ENCODE measurements at regions not wholly inside any gene's neighbourhood (a gene's known extent, or its start where the extent isn't known, plus 50 kb on each side); places are given as distances from the start of the nearest gene placed in this dataset.

GRCh38 chr1:88284666-88285366, 399.3 kb upstream of the PKN2 start:
- Histone ChIP-seq H3K36me3 (replicated peaks) (no peaks in the 10 kb centered on the region), H3K27me3 (replicated peaks) (no peaks in the 10 kb centered on the region), H3K27ac (no peak overlapping the region), H3K4me3 (ENCODE audit: low read depth, low read length) (no peak overlapping the region)
- TF ChIP-seq CTCF (IDR thresholded peaks at IDR 0.05; ENCODE audit: low read depth, low read length, missing control alignments) = no peak
- no peak for DNase-seq
- in situ Hi-C loops (cut with HindIII; ENCODE audit: low pct_ligation_motif_present, low sequenced_read_pairs) = no loop called here

GRCh38 chr1:88286716-88287115, 397.4 kb upstream of the PKN2 start:
- in situ Hi-C loops (cut with HindIII; ENCODE audit: low pct_ligation_motif_present, low sequenced_read_pairs) = no loop called here
- no peaks in the 10 kb centered on the region for H3K27me3 ChIP-seq (replicated peaks)
- no peaks in the 10 kb centered on the region for H3K36me3 ChIP-seq (replicated peaks)
- no peak overlapping the region for H3K4me3 ChIP-seq (ENCODE audit: low read depth, low read length)
- no peak overlapping the region for H3K27ac ChIP-seq
- DNase-seq = no peak
- no peak for TF ChIP-seq CTCF (IDR thresholded peaks at IDR 0.05; ENCODE audit: low read depth, low read length, missing control alignments)

GRCh38 chr1:88288571-88288970, 395.5 kb upstream of the PKN2 start:
- Histone ChIP-seq H3K36me3 (replicated peaks) (no peaks in the 10 kb centered on the region), H3K27me3 (replicated peaks) (no peaks in the 10 kb centered on the region), H3K27ac (no peak overlapping the region), H3K4me3 (ENCODE audit: low read depth, low read length) (no peak overlapping the region)
- in situ Hi-C loops (cut with HindIII; ENCODE audit: low pct_ligation_motif_present, low sequenced_read_pairs) = no loop called here
- TF ChIP-seq CTCF (IDR thresholded peaks at IDR 0.05; ENCODE audit: low read depth, low read length, missing control alignments) = no peak
- no peak for DNase-seq

DNA sequence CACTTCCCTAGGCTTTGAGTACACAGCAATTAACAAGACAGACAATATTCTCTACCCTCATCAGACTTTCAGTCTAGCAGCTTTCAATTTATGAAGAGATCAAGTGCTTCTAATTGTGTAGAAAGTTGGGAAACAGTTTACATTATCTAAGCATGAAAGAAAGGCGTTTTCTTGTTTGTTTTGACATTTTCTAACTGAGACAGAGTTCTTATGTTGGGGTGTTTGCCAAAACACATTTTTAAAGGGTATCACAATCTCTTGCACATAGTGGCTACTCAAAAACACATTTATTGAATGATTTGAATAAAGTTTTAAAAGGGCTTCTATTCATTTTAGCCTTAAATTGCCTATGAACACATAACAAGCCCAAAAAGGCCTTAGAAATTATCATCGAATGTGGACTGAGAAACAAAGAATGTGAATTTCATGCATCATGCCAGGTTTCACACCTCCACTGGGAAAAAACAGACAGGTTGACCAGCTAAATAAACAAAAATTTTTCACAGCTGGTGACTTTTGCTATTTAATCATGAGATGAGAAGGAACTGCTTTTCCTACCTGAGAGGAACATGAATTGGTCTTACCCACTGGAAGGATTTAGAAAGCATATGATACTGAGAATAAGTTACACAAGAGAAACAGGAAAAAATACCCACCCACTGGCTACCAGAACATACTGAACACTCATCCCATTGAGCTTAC, 394.5 kb upstream of the PKN2 start:
- H3K4me3 ChIP-seq (ENCODE audit: low read depth, low read length) = no peak overlapping the region
- H3K27ac ChIP-seq = no peak overlapping the region
- TF ChIP-seq CTCF (IDR thresholded peaks at IDR 0.05; ENCODE audit: low read depth, low read length, missing control alignments) = no peak
- no peaks in the 10 kb centered on the region for H3K36me3 ChIP-seq (replicated peaks)
- DNase-seq = no peak
- in situ Hi-C loops (cut with HindIII; ENCODE audit: low pct_ligation_motif_present, low sequenced_read_pairs) = no loop called here
- H3K27me3 ChIP-seq (replicated peaks) = no peaks in the 10 kb centered on the region

- in situ Hi-C loops (cut with HindIII; ENCODE audit: low pct_ligation_motif_present, low sequenced_read_pairs) = no loop called here
- H3K4me3 ChIP-seq (ENCODE audit: low read depth, low read length) = no peak overlapping the region
- TF ChIP-seq CTCF (IDR thresholded peaks at IDR 0.05; ENCODE audit: low read depth, low read length, missing control alignments) = no peak
These were observed 392.3 kb upstream of the PKN2 start for GRCh38 chr1:88291611-88292354.

More at GRCh38 chr1:88291611-88292354, 392.3 kb upstream of the PKN2 start:
- no peak overlapping the region for H3K27ac ChIP-seq
- no peaks in the 10 kb centered on the region for H3K36me3 ChIP-seq (replicated peaks)
- no peak for DNase-seq
- no peaks in the 10 kb centered on the region for H3K27me3 ChIP-seq (replicated peaks)

Measured in brain microvascular endothelial cell (primary cell).